HG03342 (cell line): ENCODE measurements at regions not wholly inside any gene's neighbourhood (a gene's known extent, or its start where the extent isn't known, plus 50 kb on each side); places are given as distances from the start of the nearest gene placed in this dataset.
"Not testable (repeated sequence)": the region's sequence is repeated elsewhere in the genome, so short reads cannot be mapped to it uniquely, and the experiment has no call there.

Experiments
- ATAC-seq: cut with Tn5 transposase; IDR thresholded peaks from one replicate; pipeline ENCODE4 v1.9.1; 2021; ENCODE audit warnings: mild to moderate bottlenecking, moderate library complexity; ENCODE audit not compliant: unreplicated experiment

GRCh38 chr2:78127424-78127823 lies 605.2 kb upstream of the LRRTM4 start:
- no peak for ATAC-seq

GRCh38 chr2:78132391-78133370 lies 610.5 kb upstream of the LRRTM4 start:
- no peak for ATAC-seq

GRCh38 chr2:78145395-78145996 lies 623.3 kb upstream of the LRRTM4 start:
- no peak for ATAC-seq

GRCh38 chr2:78145997-78146722 lies 624.0 kb upstream of the LRRTM4 start:
- ATAC-seq, result no peak

- ATAC-seq, result no peak
Measured at GRCh38 chr2:78147466-78147865, 625.3 kb upstream of the LRRTM4 start.

- ATAC-seq, result no peak
Measured at GRCh38 chr2:78154586-78154985, 632.4 kb upstream of the LRRTM4 start.

GRCh38 chr2:78162202-78162601 lies 640.0 kb upstream of the LRRTM4 start:
- no peak for ATAC-seq

- not testable (repeated sequence) for ATAC-seq
Measured at GRCh38 chr2:78172157-78172556, 650.0 kb upstream of the LRRTM4 start.

GRCh38 chr2:78175645-78176044 lies 653.5 kb upstream of the LRRTM4 start:
- no peak for ATAC-seq

- no peak for ATAC-seq
Measured at GRCh38 chr2:78201064-78201575, 678.9 kb upstream of the LRRTM4 start.

- no peak for ATAC-seq
Measured at GRCh38 chr2:78202366-78202765, 680.2 kb upstream of the LRRTM4 start.

- ATAC-seq, result no peak
Measured at GRCh38 chr2:78202986-78203670, 681.0 kb upstream of the LRRTM4 start.

- no peak for ATAC-seq
Measured at GRCh38 chr2:78218066-78218465, 695.9 kb upstream of the LRRTM4 start.

GRCh38 chr2:78237704-78238103 lies 715.5 kb upstream of the LRRTM4 start:
- ATAC-seq, result no peak

- ATAC-seq, result no peak
Measured at GRCh38 chr2:78245394-78246135, 723.4 kb upstream of the LRRTM4 start.

- no peak for ATAC-seq
Measured at GRCh38 chr2:78251708-78252107, 729.5 kb upstream of the LRRTM4 start.

GRCh38 chr2:78260861-78261260 lies 738.7 kb upstream of the LRRTM4 start:
- ATAC-seq, result no peak

GRCh38 chr2:78261454-78261853 lies 739.3 kb upstream of the LRRTM4 start:
- no peak for ATAC-seq

- not testable (repeated sequence) for ATAC-seq
Measured at GRCh38 chr2:78262089-78262488, 739.9 kb upstream of the LRRTM4 start.
